ENCODE measurements at regions not wholly inside any gene's neighbourhood (a gene's known extent, or its start where the extent isn't known, plus 50 kb on each side); places are given as distances from the start of the nearest gene placed in this dataset.
A peak's percentile ranks its signal among the peaks of the same experiment; 100 is the strongest.

DNA sequence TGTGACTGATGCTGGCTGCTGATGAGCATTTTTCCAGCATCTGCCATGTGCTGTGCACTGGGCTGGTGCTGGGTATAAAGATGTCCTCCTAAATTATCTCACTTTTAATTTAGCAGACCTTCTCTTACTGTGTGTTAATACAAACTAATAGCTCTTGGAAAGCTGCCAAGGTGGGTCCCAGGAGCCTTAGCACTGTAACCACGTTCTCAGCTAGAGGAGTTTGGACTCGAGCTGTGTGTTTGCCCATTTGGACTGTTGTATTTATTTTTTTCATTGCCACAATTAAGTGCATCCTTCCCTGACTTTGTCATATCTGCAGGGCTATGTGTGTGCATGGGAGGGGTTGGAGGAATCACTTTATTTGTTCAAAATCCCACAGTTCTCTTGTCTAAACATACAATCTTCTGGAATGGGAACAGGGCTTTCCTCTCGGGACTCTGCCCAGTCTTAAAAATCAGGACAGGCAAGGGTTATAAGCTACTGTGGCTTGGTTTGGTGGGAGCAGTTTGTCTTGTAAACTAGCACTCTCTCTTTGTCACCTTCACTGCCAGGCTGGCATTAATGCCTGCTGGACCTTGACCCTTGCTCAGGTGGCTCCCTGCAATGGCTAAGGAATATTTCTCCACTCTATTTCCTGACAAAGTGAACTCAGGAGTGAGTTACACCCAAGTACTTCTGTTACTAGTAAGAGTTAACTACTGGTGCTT, 129.7 kb upstream of the MGAT5 start:
- no peak for DNase-seq

- DNase-seq = no peak
Observed at GRCh38 chr2:134127496-134127895, 126.4 kb upstream of the MGAT5 start.

DNA sequence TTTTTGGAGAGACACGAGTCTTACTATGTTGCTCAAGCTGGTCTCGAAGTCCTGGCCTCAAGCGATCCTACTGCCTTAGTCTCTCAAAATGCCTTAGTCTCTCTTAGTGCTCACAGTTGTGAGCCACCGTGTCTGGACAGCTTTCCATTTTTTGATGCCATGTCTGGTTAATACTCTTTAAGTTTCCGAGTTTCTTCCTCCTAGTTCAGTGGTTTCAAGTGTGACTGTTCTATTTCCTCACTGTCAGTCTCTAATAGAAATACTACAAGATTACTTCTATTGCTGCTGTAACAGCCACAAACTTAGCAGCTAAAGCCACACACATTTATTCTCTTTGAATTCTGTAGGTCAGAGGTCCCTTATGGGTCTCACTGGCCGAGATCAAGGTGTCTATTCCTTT, 125.1 kb upstream of the MGAT5 start:
- DNase-seq = no peak

DNA sequence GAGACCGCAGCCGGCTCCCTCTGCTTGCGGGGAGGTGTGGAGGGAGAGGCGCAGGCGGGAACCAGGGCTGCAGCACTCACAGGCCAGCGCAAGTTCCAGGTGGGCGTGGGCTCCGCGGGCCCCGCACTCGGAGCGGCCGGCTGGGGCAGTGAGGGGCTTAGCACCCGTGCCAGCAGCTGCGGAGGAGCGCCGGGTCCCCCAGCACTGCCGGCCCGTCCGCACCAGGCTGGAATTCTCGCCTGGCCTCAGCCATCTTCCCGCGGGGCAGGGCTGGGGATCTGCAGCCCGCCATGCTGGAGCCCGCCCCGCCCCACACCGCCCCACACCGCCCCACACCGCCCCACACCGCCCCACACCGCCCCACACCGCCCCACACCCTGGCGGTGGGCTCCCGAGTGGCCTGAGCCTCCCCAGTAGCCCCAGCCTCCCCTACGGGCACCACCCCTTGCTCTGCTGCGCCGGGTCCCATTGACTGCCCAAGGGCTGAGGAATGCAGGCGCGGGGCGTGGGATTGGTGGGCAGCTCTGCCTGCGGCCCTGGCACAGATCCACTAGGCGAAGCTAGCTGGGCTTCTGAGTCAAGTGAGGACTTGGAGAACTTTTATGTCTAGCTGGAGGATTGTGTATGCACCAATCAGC, 123.9 kb upstream of the MGAT5 start:
- no peak for DNase-seq

- DNase-seq = no peak
Observed at GRCh38 chr2:134131681-134132489, 122.0 kb upstream of the MGAT5 start.

DNA sequence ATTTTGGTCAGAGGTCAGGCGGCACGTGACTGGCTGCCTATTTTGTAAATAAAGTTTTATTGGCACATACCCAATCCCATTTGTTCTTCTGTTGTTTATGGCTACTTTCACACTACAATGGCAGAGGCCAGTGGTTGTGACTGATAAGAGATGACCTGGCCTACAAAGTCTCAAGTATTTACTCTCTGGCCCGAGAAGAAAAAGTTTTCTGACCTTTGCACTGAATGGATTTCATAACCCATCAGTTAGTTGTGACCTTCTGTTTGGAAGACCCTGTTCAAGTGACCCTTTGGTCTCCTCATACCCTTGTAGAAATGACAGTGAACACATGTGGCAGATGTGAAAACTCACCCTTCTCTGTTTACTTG, 121.4 kb upstream of the MGAT5 start:
- no peak for DNase-seq

DNA sequence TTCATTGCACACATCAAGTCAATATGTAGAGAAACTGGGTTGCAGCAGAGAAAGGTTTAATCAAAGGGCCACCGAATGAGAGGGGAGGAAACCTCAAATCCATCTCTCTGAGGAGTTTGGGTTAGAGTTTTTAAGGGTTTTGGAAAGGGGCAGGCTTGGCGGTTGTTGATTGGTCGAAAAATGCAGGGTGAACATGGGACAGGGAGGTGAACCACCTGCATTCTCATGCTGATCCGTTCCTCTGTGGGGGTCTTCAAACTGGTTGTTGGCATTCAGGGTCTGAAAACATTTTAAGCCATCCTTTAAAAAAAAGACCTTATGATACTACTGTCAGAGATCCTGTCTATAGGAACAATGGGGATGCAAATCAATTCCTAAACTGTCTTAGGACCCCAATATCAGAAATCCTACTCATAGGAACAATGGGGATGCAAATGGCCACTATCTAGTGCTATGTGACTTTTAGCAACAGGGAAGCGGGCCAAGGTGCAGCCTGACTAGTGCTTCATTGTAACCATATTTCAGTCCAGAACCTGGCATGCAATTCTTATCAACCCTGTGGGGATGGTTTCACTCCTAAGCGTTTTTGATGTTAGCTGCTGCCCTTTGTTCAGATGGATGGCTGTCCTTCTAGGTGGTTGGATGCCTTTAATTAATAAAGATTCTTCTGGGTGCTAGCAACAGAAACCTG, 120.1 kb upstream of the MGAT5 start:
- DNase-seq = no peak

- DNase-seq = no peak
Observed at GRCh38 chr2:134134313-134134706, 119.6 kb upstream of the MGAT5 start.

- DNase-seq = no peak
Observed at GRCh38 chr2:134134827-134135226, 119.0 kb upstream of the MGAT5 start.

DNA sequence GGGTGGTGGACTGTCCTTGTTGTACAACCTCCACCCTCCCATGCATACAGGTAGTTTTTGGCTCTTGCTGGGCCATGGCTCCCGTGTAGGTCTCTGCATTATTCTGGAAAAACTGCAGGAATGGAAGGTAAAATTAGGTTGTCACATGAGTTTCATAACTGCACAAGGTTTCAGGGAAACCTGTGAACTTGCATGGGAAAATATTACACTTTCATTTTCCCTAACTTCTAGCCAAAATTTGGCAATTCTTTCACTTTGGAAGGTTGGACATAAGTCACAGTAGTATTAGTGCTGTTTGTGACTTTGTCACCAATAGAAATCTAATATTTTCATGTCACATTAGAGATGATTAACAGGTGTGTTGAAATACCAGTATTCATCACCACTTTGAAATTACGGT, 118.1 kb upstream of the MGAT5 start:
- DNase-seq = no peak

DNA sequence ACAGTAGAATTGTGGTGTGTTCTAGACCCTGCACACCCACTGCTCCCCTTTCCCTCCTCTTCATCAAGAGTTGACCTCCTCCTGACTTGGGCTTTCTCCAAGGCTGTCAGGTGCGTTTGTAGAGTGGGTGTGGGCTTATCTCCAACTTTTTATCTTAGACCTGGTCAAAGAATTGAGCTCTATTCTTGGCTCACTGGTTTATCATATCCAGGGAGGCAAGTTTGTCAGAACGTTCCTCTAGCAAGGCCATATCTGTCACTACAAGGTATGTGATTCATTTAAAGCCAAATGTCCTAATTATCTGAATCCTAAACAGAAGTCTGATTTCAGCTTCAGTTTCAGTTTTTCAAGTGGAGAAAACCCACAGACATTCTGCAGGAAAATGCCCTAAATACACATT, 117.1 kb upstream of the MGAT5 start:
- no peak for DNase-seq

- peak; percentile 78 for DNase-seq
Observed at GRCh38 chr2:134137182-134137611, 116.7 kb upstream of the MGAT5 start.

GRCh38 chr2:134138115-134138514, 115.8 kb upstream of the MGAT5 start:
- DNase-seq = peak; percentile 56

GRCh38 chr2:134139611-134140010, 114.3 kb upstream of the MGAT5 start:
- DNase-seq = no peak

- DNase-seq = no peak
Observed at GRCh38 chr2:134140251-134140661, 113.6 kb upstream of the MGAT5 start.

GRCh38 chr2:134141598-134142340, 112.1 kb upstream of the MGAT5 start:
- DNase-seq = no peak

GRCh38 chr2:134142341-134142738, 111.5 kb upstream of the MGAT5 start:
- DNase-seq = no peak

DNA sequence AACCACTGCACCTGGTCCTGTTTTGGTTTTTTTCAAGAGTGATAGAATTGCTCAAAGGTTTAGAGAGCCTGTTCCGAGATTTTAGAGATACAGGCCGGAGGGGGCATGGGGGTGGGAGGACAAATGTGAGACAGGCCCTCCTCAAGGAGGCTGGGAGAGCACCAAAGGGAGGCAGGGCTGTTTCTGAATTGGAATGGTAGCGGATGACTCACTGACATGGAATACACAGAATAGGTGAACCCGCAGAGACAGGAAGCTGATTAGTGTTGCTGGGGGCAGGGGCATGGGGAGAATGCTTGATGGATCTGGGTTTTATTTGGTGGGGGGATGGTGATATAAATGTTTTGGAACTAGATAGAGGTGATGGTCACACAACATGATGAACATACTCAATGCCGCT, 111.0 kb upstream of the MGAT5 start:
- DNase-seq = peak; percentile 67

DNA sequence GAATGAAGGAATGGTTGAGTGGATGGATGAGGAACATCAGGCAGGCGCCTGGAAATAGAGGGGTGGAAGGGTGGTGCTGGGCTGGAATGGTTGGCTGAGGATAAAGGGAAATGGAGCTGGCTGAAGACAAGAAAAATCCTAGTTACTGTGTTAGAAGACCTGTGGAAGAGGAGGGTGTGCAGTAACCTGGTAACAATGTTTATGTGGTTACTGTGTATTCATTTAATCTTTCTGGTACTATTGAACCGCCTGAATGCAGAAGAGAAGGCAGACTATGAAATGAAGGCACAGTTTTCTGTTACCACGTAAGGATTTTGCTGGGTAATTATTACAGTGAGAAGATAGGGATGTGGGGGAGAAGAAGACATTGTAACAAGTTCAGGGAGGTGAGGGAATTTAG, 110.3 kb upstream of the MGAT5 start:
- DNase-seq = no peak

GRCh38 chr2:134144081-134144596, 109.7 kb upstream of the MGAT5 start:
- no peak for DNase-seq

GRCh38 chr2:134144651-134145050, 109.2 kb upstream of the MGAT5 start:
- DNase-seq = no peak

DNA sequence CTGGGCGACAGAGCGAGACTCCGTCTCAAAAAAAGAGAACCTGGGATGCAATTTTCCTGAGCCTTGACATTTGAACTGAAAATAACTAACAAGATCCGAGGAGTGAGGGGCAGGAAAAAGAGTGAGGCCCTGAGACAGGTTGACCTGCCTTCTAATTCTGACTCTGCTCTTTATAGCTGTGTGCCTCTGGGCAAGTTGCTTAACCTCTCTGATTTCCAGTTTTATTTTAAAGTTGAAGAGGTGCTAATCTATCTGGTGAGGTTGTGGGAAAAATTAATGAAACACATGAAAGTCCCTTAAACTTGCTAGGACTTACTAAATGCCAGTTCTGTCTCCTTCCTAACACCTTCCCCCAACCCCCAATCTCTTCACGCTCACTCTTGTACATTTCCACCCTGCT, 108.4 kb upstream of the MGAT5 start:
- DNase-seq = no peak

Data from fibroblast of skin of abdomen (primary cell).